GM13977 (cell line): ENCODE measurements at regions not wholly inside any gene's neighbourhood (a gene's known extent, or its start where the extent isn't known, plus 50 kb on each side); places are given as distances from the start of the nearest gene placed in this dataset.

Experiments
- DNase-seq: peaks from one replicate; pipeline ENCODE4 v3.0.0; 2012; ENCODE audit warnings: low spot score
- CTCF ChIP-seq: IDR thresholded peaks from 2 replicates; pipeline ENCODE4 v1.5.1; 2012; ENCODE audit warnings: mild to moderate bottlenecking, control low read depth; ENCODE audit not compliant: insufficient read depth; ENCODE audit errors: extremely low read depth, missing control alignments
- in situ Hi-C: fragments of 300-500 bp; cut with MboI; formaldehyde crosslinking; loops from one replicate; pipeline ENCODE4 v1.12.0; 2022; ENCODE audit warnings: low sequenced_read_pairs, low pct_unique_long_range_greater_than_20kb, mixed read lengths, inconsistent platforms; ENCODE audit not compliant: unreplicated experiment

- in situ Hi-C loops, result no loop called here
- DNase-seq, result no peak
Observed at GRCh38 chr12:130280231-130280630, 57.5 kb upstream of the PIWIL1 start.

GRCh38 chr12:130280742-130281141 lies 56.9 kb upstream of the PIWIL1 start:
- no peak for DNase-seq
- in situ Hi-C loops, result no loop called here
- TF ChIP-seq CTCF, result no peak

More at GRCh38 chr12:130280231-130280630, 57.5 kb upstream of the PIWIL1 start:
- TF ChIP-seq CTCF, result no peak

GRCh38 chr12:130281153-130281799 lies 56.4 kb upstream of the PIWIL1 start:
- no peak for DNase-seq
- in situ Hi-C loops, result no loop called here

GRCh38 chr12:130286041-130286440 lies 51.6 kb upstream of the PIWIL1 start:
- in situ Hi-C loops, result no loop called here
- no peak for TF ChIP-seq CTCF
- no peak for DNase-seq

More at GRCh38 chr12:130281153-130281799, 56.4 kb upstream of the PIWIL1 start:
- peak; percentile 37 for TF ChIP-seq CTCF

- in situ Hi-C loops, result no loop called here
- no peak for TF ChIP-seq CTCF
- no peak for DNase-seq
Observed at GRCh38 chr12:130286741-130287440, 50.8 kb upstream of the PIWIL1 start.
